Gastroesophageal sphincter (tissue), 3 donors: ENCODE measurements at regions not wholly inside any gene's neighbourhood (a gene's known extent, or its start where the extent isn't known, plus 50 kb on each side); places are given as distances from the start of the nearest gene placed in this dataset.

Experiments
- CTCF ChIP-seq, 4 experiments: fragments of 200-600 bp in 2 of 4; fragments of 450-650 bp in 2 of 4; sonication (generic) in 1 of 4; IDR thresholded peaks; one replicate each; pipeline ENCODE4 v1.5.1; 2017 to 2019; ENCODE audit warnings: antibody characterized with exemption in 4 of 4, mild to moderate bottlenecking in 2 of 4, moderate library complexity in 2 of 4
- EP300 ChIP-seq: sonication (generic); formaldehyde crosslinking; IDR thresholded peaks from one replicate; pipeline ENCODE4 v1.6.1; 2017; ENCODE audit warnings: antibody characterized with exemption, mild to moderate bottlenecking
- POLR2AphosphoS5 ChIP-seq: sonication (generic); formaldehyde crosslinking; IDR thresholded peaks from one replicate; pipeline ENCODE4 v1.6.1; 2017; ENCODE audit warnings: antibody characterized with exemption

- TF ChIP-seq CTCF (IDR thresholded peaks at IDR 0.05) (no peak), EP300 (no peak), POLR2AphosphoS5 (no peak)
Measured at GRCh38 chr19:27775395-27775794, 1437.6 kb downstream of the UQCRFS1 start.
